ENCODE measurements at regions not wholly inside any gene's neighbourhood (a gene's known extent, or its start where the extent isn't known, plus 50 kb on each side); places are given as distances from the start of the nearest gene placed in this dataset.

GRCh38 chr9:88741335-88741734 is 206.4 kb downstream of the NXNL2 start:
- peak in 1 of 3 donors; percentile 3 for DNase-seq
- H3K27me3 Mint-ChIP-seq (ENCODE audit: low read depth in 3 of 3), result peaks cover 13 to 34% (median 29%) of the 10 kb centered on the region in 3 donors
- 20% methylated on average over 1 of the region's 3 CpGs for WGBS (ENCODE audit: insufficient coverage)
- Histone ChIP-seq H3K27me3 (ENCODE audit: control insufficient read depth in 2 of 2, insufficient read depth in 2 of 2, low read length in 2 of 2) (peaks cover 3 to 18% of the 10 kb centered on the region in 2 donors), H3K9ac (ENCODE audit: insufficient read depth, low read length, poor library complexity, severe bottlenecking) (no peak overlapping the region), H3K4me1 (ENCODE audit: control insufficient read depth in 1 of 2, insufficient read depth in 2 of 2, low read length in 2 of 2) (no peaks in the 10 kb centered on the region), H3K9me3 (replicated peaks in 1 of 2; ENCODE audit: control insufficient read depth in 1 of 2, insufficient read depth in 1 of 2, low read length in 2 of 2) (no peaks in the 10 kb centered on the region), H3K4me3 (replicated peaks in 1 of 3; ENCODE audit: low read depth in 2 of 3, low read length in 3 of 3) (no peak overlapping the region), H4K20me1 (ENCODE audit: insufficient read depth, low read length) (no peaks in the 10 kb centered on the region), H2AFZ (ENCODE audit: insufficient read depth, low read depth, low read length, poor library complexity, severe bottlenecking) (no peak overlapping the region), H3K79me2 (ENCODE audit: insufficient read depth, low read length) (no peaks in the 10 kb centered on the region), H3K36me3 (replicated peaks in 1 of 2; ENCODE audit: control insufficient read depth in 1 of 2, insufficient read depth in 2 of 2, low read length in 2 of 2) (no peaks in the 10 kb centered on the region), H3K27ac (ENCODE audit: low read depth in 1 of 2, low read length in 2 of 2) (no peak overlapping the region), H3K4me2 (replicated peaks; ENCODE audit: extremely low read depth, low read length, poor library complexity, severe bottlenecking) (no peak overlapping the region)
- no peak overlapping the region for H3K4me3 Mint-ChIP-seq
- H3K36me3 Mint-ChIP-seq, result no peaks in the 10 kb centered on the region
- H3K4me1 Mint-ChIP-seq, result no peaks in the 10 kb centered on the region
- no peak overlapping the region for H3K27ac Mint-ChIP-seq
- TF ChIP-seq, protein P1, sequence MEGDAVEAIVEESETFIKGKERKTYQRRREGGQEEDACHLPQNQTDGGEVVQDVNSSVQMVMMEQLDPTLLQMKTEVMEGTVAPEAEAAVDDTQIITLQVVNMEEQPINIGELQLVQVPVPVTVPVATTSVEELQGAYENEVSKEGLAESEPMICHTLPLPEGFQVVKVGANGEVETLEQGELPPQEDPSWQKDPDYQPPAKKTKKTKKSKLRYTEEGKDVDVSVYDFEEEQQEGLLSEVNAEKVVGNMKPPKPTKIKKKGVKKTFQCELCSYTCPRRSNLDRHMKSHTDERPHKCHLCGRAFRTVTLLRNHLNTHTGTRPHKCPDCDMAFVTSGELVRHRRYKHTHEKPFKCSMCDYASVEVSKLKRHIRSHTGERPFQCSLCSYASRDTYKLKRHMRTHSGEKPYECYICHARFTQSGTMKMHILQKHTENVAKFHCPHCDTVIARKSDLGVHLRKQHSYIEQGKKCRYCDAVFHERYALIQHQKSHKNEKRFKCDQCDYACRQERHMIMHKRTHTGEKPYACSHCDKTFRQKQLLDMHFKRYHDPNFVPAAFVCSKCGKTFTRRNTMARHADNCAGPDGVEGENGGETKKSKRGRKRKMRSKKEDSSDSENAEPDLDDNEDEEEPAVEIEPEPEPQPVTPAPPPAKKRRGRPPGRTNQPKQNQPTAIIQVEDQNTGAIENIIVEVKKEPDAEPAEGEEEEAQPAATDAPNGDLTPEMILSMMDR (IDR thresholded peaks at IDR 0.05), result peak; percentile 53
- peaks cover 0 to 3% (median 0%) of the 10 kb centered on the region in 7 donors for H3K9me3 Mint-ChIP-seq
- intact Hi-C loops (cut with micrococcal nuclease), result no loop called here

GRCh38 chr9:88742483-88742882 is 207.5 kb downstream of the NXNL2 start:
- H2AFZ ChIP-seq (ENCODE audit: insufficient read depth, low read depth, low read length, poor library complexity, severe bottlenecking), result no peak overlapping the region
- H3K36me3 Mint-ChIP-seq, result no peaks in the 10 kb centered on the region
- peaks cover 3 to 11% of the 10 kb centered on the region in 2 donors for H3K27me3 ChIP-seq (ENCODE audit: control insufficient read depth in 2 of 2, insufficient read depth in 2 of 2, low read length in 2 of 2)
- H3K4me1 Mint-ChIP-seq, result no peaks in the 10 kb centered on the region
- no peak overlapping the region for H3K4me3 Mint-ChIP-seq
- no peak overlapping the region for H3K4me3 ChIP-seq (replicated peaks in 1 of 3; ENCODE audit: low read depth in 2 of 3, low read length in 3 of 3)
- no peaks in the 10 kb centered on the region for H3K4me1 ChIP-seq (ENCODE audit: control insufficient read depth in 1 of 2, insufficient read depth in 2 of 2, low read length in 2 of 2)
- no peaks in the 10 kb centered on the region for H3K79me2 ChIP-seq (ENCODE audit: insufficient read depth, low read length)
- H3K9me3 Mint-ChIP-seq, result peaks cover 0 to 3% (median 0%) of the 10 kb centered on the region in 7 donors
- no peak overlapping the region for H3K27ac ChIP-seq (ENCODE audit: low read depth in 1 of 2, low read length in 2 of 2)
- H3K27me3 Mint-ChIP-seq (ENCODE audit: low read depth in 3 of 3), result peaks cover 10 to 28% (median 27%) of the 10 kb centered on the region in 3 donors
- H4K20me1 ChIP-seq (ENCODE audit: insufficient read depth, low read length), result no peaks in the 10 kb centered on the region
- H3K4me2 ChIP-seq (replicated peaks; ENCODE audit: extremely low read depth, low read length, poor library complexity, severe bottlenecking), result no peak overlapping the region
- 100% methylated on average over 4 of the region's 6 CpGs for WGBS (ENCODE audit: insufficient coverage)
- TF ChIP-seq, protein P1 (IDR thresholded peaks at IDR 0.05), result no peak
- intact Hi-C loops (cut with micrococcal nuclease), result no loop called here
- no peaks in the 10 kb centered on the region for H3K9me3 ChIP-seq (replicated peaks in 1 of 2; ENCODE audit: control insufficient read depth in 1 of 2, insufficient read depth in 1 of 2, low read length in 2 of 2)
- no peaks in the 10 kb centered on the region for H3K36me3 ChIP-seq (replicated peaks in 1 of 2; ENCODE audit: control insufficient read depth in 1 of 2, insufficient read depth in 2 of 2, low read length in 2 of 2)
- no peak overlapping the region for H3K27ac Mint-ChIP-seq
- no peak for DNase-seq
- no peak overlapping the region for H3K9ac ChIP-seq (ENCODE audit: insufficient read depth, low read length, poor library complexity, severe bottlenecking)

Measured in CD14-positive monocyte (primary cell).